ENCODE measurements at regions not wholly inside any gene's neighbourhood (a gene's known extent, or its start where the extent isn't known, plus 50 kb on each side); places are given as distances from the start of the nearest gene placed in this dataset.

- no peaks in the 10 kb centered on the region for H3K27me3 ChIP-seq (ENCODE audit: control insufficient read depth, insufficient read depth, low read length)
- H3K9me3 ChIP-seq (ENCODE audit: control insufficient read depth, low read length), result no peaks in the 10 kb centered on the region
- no peak overlapping the region for H2AFZ ChIP-seq
- no peaks in the 10 kb centered on the region for H3K36me3 ChIP-seq (ENCODE audit: control insufficient read depth, insufficient read depth, low read length)
- TF ChIP-seq CTCF (IDR thresholded peaks at IDR 0.05), result no peak
- H3K4me3 ChIP-seq (ENCODE audit: low read depth, low read length), result no peak overlapping the region
- H3K27ac ChIP-seq, result no peak overlapping the region
- H3K79me2 ChIP-seq, result no peaks in the 10 kb centered on the region
- H3K4me2 ChIP-seq (ENCODE audit: low read length), result no peak overlapping the region
- H3K9ac ChIP-seq, result no peak overlapping the region
- no peaks in the 10 kb centered on the region for H3K4me1 ChIP-seq
Measured at GRCh38 chr13:77815330-77815729, 103.3 kb downstream of the EDNRB start.
